ENCODE measurements at regions not wholly inside any gene's neighbourhood (a gene's known extent, or its start where the extent isn't known, plus 50 kb on each side); places are given as distances from the start of the nearest gene placed in this dataset.

DNA sequence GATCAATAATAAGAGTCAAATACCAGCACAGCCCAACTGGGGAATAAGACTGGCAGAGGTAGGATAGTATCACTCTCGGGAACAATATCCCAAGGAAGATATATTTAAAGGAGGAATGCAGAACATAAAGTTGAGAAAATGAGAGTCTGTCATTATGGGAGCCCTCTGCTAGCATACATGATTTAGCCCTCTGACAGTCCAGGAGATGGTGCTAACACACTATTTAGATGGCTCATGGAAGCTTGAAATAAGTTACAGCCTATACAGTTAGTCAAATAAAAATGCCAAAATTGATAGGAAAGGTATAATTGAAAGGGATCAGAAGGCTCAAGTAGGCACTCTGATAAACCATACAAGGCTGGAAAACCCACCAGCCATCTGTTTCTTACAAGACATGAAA lies 201.0 kb upstream of the NEIL3 start:
- TF ChIP-seq EZH2 (IDR thresholded peaks at IDR 0.05) (no peak), POLR2AphosphoS5 (IDR thresholded peaks at IDR 0.05; ENCODE audit: borderline replicate concordance, low read depth, low read length) (no peak)
